ENCODE measurements at regions not wholly inside any gene's neighbourhood (a gene's known extent, or its start where the extent isn't known, plus 50 kb on each side); places are given as distances from the start of the nearest gene placed in this dataset.

DNA sequence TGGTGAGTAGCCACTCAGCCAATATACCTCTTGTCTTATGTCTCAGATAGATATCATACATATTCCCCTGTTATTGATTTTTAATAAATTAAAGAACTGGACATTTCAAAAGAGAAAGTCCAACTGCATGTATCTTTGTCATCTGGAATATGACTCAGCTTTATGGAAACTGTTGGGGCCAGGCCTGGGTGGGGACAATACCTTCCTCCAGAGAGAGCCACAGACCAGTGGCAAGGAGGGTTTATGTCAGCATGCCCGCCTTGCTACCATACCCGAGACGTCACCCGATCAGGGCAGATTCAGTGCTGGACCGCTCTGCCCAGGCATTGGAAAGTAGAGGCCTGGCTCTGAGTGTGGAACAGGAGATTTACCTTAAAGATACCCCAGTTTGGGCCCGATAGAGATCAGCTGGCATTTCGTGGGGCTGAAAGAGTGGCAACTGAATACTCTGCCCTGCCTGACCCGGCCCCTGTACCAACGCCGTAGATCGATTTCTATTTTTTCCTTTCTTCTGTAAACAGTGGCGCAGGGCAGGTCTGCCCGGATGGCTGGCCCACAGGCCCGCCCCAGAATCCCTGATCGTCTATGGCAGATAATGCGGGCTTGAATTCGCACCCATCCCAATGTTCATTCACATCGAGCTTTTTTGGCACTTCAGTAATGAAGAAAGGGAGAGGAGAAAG lies 158.6 kb downstream of the SALL1 start:
- FAIRE-seq (no peak), DNase-seq (ENCODE audit: low read depth, low spot score) (no peak)
- Histone ChIP-seq H3K9me1 (replicated peaks; ENCODE audit: control insufficient read depth, extremely low read depth, insufficient read depth, low read length) (no peaks in the 10 kb centered on the region), H3K9ac (replicated peaks; ENCODE audit: extremely low read depth, insufficient read depth, low read length) (no peak overlapping the region), H3K79me2 (ENCODE audit: control insufficient read depth, insufficient read depth, low read length) (no peaks in the 10 kb centered on the region), H2AFZ (ENCODE audit: low read depth, low read length) (no peak overlapping the region), H3K9me3 (replicated peaks; ENCODE audit: control insufficient read depth, insufficient read depth, low read length) (peaks cover 2% of the 10 kb centered on the region), H3K4me2 (ENCODE audit: insufficient read depth, low read length) (no peak overlapping the region), H3K36me3 (ENCODE audit: control insufficient read depth in 2 of 2, extremely low read depth in 1 of 2, insufficient read depth in 2 of 2, low read length in 2 of 2) (no peaks in the 10 kb centered on the region), H3K27me3 (ENCODE audit: control insufficient read depth in 2 of 2, insufficient read depth in 2 of 2, low read length in 2 of 2) (no peaks in the 10 kb centered on the region), H3K27ac (ENCODE audit: insufficient read depth, low read depth, low read length) (no peak overlapping the region), H3K4me1 (ENCODE audit: control insufficient read depth, extremely low read depth, insufficient read depth, low read length) (no peaks in the 10 kb centered on the region), H3K4me3 (replicated peaks in 1 of 3; ENCODE audit: insufficient read depth in 1 of 3, low read depth in 1 of 3, low read length in 3 of 3) (no peak overlapping the region), H4K20me1 (replicated peaks; ENCODE audit: control insufficient read depth, extremely low read depth, insufficient read depth, low read length) (no peaks in the 10 kb centered on the region)
- no TSS peak for BruUV-seq (replicated peaks)
- dilution Hi-C loops (cut with MboI; ENCODE audit: extremely low pct_ligation_motif_present, low sequenced_read_pairs) = no loop called here
- ChIA-PET CTCF (no interaction called here), POLR2A (no interaction called here)
- intact Hi-C loops (cut with micrococcal nuclease) = no loop called here
- no peak for TF ChIP-seq GATA2 (IDR thresholded peaks at IDR 0.05; ENCODE audit: insufficient read depth, insufficient read length, low read depth, low read length)
- TF ChIP-seq, protein P1, sequence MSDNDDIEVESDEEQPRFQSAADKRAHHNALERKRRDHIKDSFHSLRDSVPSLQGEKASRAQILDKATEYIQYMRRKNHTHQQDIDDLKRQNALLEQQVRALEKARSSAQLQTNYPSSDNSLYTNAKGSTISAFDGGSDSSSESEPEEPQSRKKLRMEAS (IDR thresholded peaks at IDR 0.05; ENCODE audit: insufficient read depth, insufficient read length) = no peak
- no peak for TF ChIP-seq EZH2 (IDR thresholded peaks at IDR 0.05; ENCODE audit: borderline replicate concordance, low read depth, low read length, severe bottlenecking)
- TF ChIP-seq, protein P2, sequence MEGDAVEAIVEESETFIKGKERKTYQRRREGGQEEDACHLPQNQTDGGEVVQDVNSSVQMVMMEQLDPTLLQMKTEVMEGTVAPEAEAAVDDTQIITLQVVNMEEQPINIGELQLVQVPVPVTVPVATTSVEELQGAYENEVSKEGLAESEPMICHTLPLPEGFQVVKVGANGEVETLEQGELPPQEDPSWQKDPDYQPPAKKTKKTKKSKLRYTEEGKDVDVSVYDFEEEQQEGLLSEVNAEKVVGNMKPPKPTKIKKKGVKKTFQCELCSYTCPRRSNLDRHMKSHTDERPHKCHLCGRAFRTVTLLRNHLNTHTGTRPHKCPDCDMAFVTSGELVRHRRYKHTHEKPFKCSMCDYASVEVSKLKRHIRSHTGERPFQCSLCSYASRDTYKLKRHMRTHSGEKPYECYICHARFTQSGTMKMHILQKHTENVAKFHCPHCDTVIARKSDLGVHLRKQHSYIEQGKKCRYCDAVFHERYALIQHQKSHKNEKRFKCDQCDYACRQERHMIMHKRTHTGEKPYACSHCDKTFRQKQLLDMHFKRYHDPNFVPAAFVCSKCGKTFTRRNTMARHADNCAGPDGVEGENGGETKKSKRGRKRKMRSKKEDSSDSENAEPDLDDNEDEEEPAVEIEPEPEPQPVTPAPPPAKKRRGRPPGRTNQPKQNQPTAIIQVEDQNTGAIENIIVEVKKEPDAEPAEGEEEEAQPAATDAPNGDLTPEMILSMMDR (IDR thresholded peaks at IDR 0.05; ENCODE audit: extremely low read depth in 1 of 2, insufficient read depth in 1 of 2, low read depth in 1 of 2, low read length in 2 of 2) = no peak
- TF ChIP-seq FOS (IDR thresholded peaks at IDR 0.05; ENCODE audit: borderline replicate concordance, insufficient read depth, low read length) = no peak
- no peak for TF ChIP-seq POLR2A (IDR thresholded peaks at IDR 0.05; ENCODE audit: low read depth, low read length)
- TF ChIP-seq POLR2AphosphoS5 (IDR thresholded peaks at IDR 0.05; ENCODE audit: insufficient read depth, low read depth, low read length) = no peak
- TF ChIP-seq JUN (IDR thresholded peaks at IDR 0.05; ENCODE audit: borderline replicate concordance, insufficient read depth, insufficient read length, low read depth) = no peak
- TF ChIP-seq MYC (IDR thresholded peaks at IDR 0.05; ENCODE audit: low read depth, low read length) = no peak

Data from endothelial cell of umbilical vein (primary cell).